ENCODE measurements at regions not wholly inside any gene's neighbourhood (a gene's known extent, or its start where the extent isn't known, plus 50 kb on each side); places are given as distances from the start of the nearest gene placed in this dataset.

DNA sequence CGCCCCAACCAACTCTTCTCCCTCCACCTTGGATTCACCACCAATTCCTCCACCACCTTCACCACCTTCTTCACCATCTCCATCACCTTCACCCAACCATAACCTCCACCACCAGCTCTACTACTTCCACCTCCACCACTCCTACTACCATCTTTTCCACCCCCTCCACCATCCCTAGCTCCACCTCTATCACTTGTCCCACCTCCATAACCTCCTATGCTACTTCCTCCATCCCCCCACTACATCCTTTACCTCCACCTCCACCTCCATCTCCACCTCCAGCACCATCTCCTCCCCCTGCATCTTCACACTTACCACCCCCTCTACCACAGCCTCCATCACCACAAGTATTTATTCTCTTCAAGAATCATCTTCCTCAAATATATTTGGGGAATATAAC lies 254.9 kb upstream of the EGLN3 start:
- H3K36me3 ChIP-seq (ENCODE audit: insufficient read depth, insufficient read length, low read length): no peaks in the 10 kb centered on the region
- no peaks in the 10 kb centered on the region for H3K27me3 ChIP-seq (ENCODE audit: insufficient read depth, insufficient read length)
- H3K9ac ChIP-seq (ENCODE audit: insufficient read length, low read depth): no peak overlapping the region
- TF ChIP-seq YY1 (IDR thresholded peaks at IDR 0.05; ENCODE audit: insufficient read depth, insufficient read length) (no peak), SUZ12 (IDR thresholded peaks at IDR 0.05; ENCODE audit: extremely low read depth, insufficient read depth, insufficient read length) (no peak), ZNF274 (IDR thresholded peaks at IDR 0.05; ENCODE audit: low read depth, low read length) (no peak)
- H3K4me1 ChIP-seq (ENCODE audit: insufficient read depth, insufficient read length): no peaks in the 10 kb centered on the region
- DNase-seq (ENCODE audit: low read depth, low spot score): no peak
- H3K4me3 ChIP-seq (ENCODE audit: insufficient read length, low read depth): no peak overlapping the region
- H3K9me3 ChIP-seq (ENCODE audit: insufficient read depth, low read length): no peaks in the 10 kb centered on the region

DNA sequence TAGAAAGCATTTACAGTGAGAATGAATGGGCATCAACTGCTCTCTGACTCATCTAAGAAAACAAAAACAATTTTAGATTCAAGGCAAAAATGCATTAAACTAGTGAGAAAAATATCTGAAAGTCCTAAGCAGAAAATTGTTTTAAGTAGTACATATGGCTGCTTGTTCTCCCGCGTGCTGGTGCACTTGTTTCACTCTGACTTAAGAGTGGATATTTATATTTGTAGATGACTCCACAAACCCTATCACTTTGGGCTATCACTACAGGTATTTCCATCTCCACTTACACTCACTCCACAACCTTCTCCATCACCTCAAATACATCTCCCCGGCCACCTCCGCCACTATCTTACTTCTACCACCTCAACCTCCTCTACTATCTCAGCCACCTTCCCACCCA lies 253.9 kb upstream of the EGLN3 start:
- no peaks in the 10 kb centered on the region for H3K36me3 ChIP-seq (ENCODE audit: insufficient read depth, insufficient read length, low read length)

DNA sequence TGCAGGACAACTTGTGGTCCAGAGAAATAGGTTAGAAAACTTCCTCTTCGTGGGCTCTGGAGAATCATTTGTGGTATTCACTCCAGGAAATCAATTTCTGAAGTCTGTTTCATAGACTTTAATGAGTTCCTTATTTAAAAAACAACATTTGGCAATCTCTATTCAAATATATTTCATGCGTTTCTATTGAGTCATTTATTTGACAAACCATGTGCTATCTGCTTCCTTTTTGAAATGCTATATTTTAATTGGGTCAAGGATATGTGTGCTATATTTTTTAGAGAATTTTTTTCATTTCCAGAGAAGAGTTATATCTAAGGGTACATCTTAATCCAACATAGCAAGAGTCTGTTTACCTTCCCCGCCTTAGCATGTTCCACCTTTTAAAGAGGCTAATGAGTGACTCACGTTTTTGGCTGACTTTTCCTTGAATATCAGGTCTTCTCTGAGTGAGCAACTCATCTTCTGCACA lies 252.4 kb upstream of the EGLN3 start:
- TF ChIP-seq YY1 (IDR thresholded peaks at IDR 0.05; ENCODE audit: insufficient read depth, insufficient read length) (no peak), SUZ12 (IDR thresholded peaks at IDR 0.05; ENCODE audit: extremely low read depth, insufficient read depth, insufficient read length) (no peak), ZNF274 (IDR thresholded peaks at IDR 0.05; ENCODE audit: low read depth, low read length) (no peak)
- Histone ChIP-seq H3K4me3 (ENCODE audit: insufficient read length, low read depth) (no peak overlapping the region), H3K27me3 (ENCODE audit: insufficient read depth, insufficient read length) (no peaks in the 10 kb centered on the region), H3K4me1 (ENCODE audit: insufficient read depth, insufficient read length) (no peaks in the 10 kb centered on the region), H3K36me3 (ENCODE audit: insufficient read depth, insufficient read length, low read length) (no peaks in the 10 kb centered on the region), H3K9ac (ENCODE audit: insufficient read length, low read depth) (no peak overlapping the region), H3K9me3 (ENCODE audit: insufficient read depth, low read length) (no peaks in the 10 kb centered on the region)
- no peak for DNase-seq (ENCODE audit: low read depth, low spot score)

More for the DNA sequence above, 253.9 kb upstream of the EGLN3 start:
- Histone ChIP-seq H3K9me3 (ENCODE audit: insufficient read depth, low read length) (no peaks in the 10 kb centered on the region), H3K4me3 (ENCODE audit: insufficient read length, low read depth) (no peak overlapping the region), H3K9ac (ENCODE audit: insufficient read length, low read depth) (no peak overlapping the region), H3K27me3 (ENCODE audit: insufficient read depth, insufficient read length) (no peaks in the 10 kb centered on the region), H3K4me1 (ENCODE audit: insufficient read depth, insufficient read length) (no peaks in the 10 kb centered on the region)
- DNase-seq (ENCODE audit: low read depth, low spot score): no peak
- TF ChIP-seq ZNF274 (IDR thresholded peaks at IDR 0.05; ENCODE audit: low read depth, low read length) (no peak), SUZ12 (IDR thresholded peaks at IDR 0.05; ENCODE audit: extremely low read depth, insufficient read depth, insufficient read length) (no peak), YY1 (IDR thresholded peaks at IDR 0.05; ENCODE audit: insufficient read depth, insufficient read length) (no peak)

DNA sequence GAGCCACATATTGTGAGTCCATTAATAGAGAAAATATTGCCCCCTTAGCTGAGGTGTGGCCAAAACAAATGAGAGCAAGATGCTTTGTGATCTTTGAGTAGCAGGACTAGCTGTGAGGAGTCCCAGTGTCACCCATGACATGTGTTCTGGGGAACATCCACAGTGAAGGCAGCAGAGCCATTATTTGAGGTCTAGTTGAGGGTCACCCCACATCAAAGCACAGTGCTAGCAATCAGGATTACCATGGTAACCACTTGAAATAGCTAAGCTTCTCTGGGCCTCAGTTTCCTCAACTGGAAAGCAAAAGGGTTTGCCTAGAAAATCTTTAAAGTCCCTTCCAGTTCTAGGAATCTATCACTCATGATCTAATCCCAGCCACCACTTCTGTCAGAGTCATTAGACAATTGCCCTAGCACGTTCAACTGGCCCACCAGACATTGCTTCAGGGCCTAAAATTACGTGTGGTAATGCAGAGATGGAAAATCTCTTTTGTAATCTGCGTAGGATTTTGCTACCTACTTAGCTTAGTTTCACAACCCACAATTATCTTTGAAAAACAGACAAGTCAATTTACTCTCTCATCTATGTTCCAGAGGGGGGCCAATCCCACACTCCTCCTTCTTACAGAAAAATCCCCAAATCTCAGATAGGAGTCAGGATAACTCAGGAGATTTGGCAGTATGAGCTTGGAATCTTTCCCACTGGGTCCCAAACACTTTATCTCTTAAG lies 251.2 kb upstream of the EGLN3 start:
- Histone ChIP-seq H3K4me1 (ENCODE audit: insufficient read depth, insufficient read length) (no peaks in the 10 kb centered on the region), H3K27me3 (ENCODE audit: insufficient read depth, insufficient read length) (no peaks in the 10 kb centered on the region), H3K4me3 (ENCODE audit: insufficient read length, low read depth) (no peak overlapping the region), H3K36me3 (ENCODE audit: insufficient read depth, insufficient read length, low read length) (no peaks in the 10 kb centered on the region), H3K9ac (ENCODE audit: insufficient read length, low read depth) (no peak overlapping the region), H3K9me3 (ENCODE audit: insufficient read depth, low read length) (no peaks in the 10 kb centered on the region)
- DNase-seq (ENCODE audit: low read depth, low spot score): no peak
- TF ChIP-seq SUZ12 (IDR thresholded peaks at IDR 0.05; ENCODE audit: extremely low read depth, insufficient read depth, insufficient read length) (no peak), ZNF274 (IDR thresholded peaks at IDR 0.05; ENCODE audit: low read depth, low read length) (no peak), YY1 (IDR thresholded peaks at IDR 0.05; ENCODE audit: insufficient read depth, insufficient read length) (no peak)

DNA sequence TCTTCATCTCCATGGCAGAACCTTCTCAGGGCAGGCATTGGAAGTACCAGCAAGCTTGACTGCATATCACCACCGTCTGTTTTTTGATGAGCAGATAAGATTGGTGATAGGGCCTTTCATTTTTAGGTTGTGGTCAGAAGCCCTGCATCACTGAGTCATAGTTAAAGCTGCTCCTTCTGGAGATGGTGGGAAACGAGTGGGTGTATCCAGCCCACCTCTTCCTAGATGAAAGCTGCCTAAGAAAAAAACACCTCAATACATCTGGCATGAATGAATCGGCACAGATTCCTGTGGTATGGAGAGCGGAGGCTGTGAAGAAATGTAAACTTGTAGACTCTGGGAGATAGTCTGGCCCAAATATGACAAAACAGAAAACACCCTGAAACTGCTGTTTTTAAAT lies 248.7 kb upstream of the EGLN3 start:
- Histone ChIP-seq H3K27me3 (ENCODE audit: insufficient read depth, insufficient read length) (no peaks in the 10 kb centered on the region), H3K9ac (ENCODE audit: insufficient read length, low read depth) (no peak overlapping the region), H3K4me3 (ENCODE audit: insufficient read length, low read depth) (no peak overlapping the region), H3K9me3 (ENCODE audit: insufficient read depth, low read length) (no peaks in the 10 kb centered on the region), H3K4me1 (ENCODE audit: insufficient read depth, insufficient read length) (no peaks in the 10 kb centered on the region), H3K36me3 (ENCODE audit: insufficient read depth, insufficient read length, low read length) (no peaks in the 10 kb centered on the region)
- TF ChIP-seq ZNF274 (IDR thresholded peaks at IDR 0.05; ENCODE audit: low read depth, low read length): no peak
- no peak for TF ChIP-seq SUZ12 (IDR thresholded peaks at IDR 0.05; ENCODE audit: extremely low read depth, insufficient read depth, insufficient read length)
- TF ChIP-seq YY1 (IDR thresholded peaks at IDR 0.05; ENCODE audit: insufficient read depth, insufficient read length): no peak
- DNase-seq (ENCODE audit: low read depth, low spot score): no peak

DNA sequence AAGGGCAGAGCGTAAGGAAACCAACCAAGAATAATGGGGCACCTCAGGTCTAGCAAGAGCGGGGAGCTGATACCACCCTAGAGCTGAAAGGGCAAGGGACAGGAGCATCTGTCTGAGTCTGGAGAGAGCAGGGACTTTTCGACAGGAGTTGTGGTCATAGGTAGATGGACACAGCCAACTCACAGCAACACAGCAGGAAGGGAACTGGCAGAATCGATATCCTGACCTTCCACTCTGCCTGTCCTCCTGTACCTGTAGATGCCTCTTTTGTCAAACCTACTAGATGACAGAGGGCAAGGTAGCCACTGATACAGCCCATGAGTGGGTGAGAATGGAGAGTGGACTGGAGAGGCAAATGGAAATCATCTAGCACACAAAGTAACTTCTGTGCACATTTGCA lies 247.2 kb upstream of the EGLN3 start:
- Histone ChIP-seq H3K9ac (ENCODE audit: insufficient read length, low read depth) (no peak overlapping the region), H3K9me3 (ENCODE audit: insufficient read depth, low read length) (no peaks in the 10 kb centered on the region), H3K4me1 (ENCODE audit: insufficient read depth, insufficient read length) (no peaks in the 10 kb centered on the region), H3K36me3 (ENCODE audit: insufficient read depth, insufficient read length, low read length) (no peaks in the 10 kb centered on the region), H3K27me3 (ENCODE audit: insufficient read depth, insufficient read length) (no peaks in the 10 kb centered on the region), H3K4me3 (ENCODE audit: insufficient read length, low read depth) (no peak overlapping the region)
- DNase-seq (ENCODE audit: low read depth, low spot score): no peak
- no peak for TF ChIP-seq ZNF274 (IDR thresholded peaks at IDR 0.05; ENCODE audit: low read depth, low read length)
- no peak for TF ChIP-seq SUZ12 (IDR thresholded peaks at IDR 0.05; ENCODE audit: extremely low read depth, insufficient read depth, insufficient read length)
- no peak for TF ChIP-seq YY1 (IDR thresholded peaks at IDR 0.05; ENCODE audit: insufficient read depth, insufficient read length)

DNA sequence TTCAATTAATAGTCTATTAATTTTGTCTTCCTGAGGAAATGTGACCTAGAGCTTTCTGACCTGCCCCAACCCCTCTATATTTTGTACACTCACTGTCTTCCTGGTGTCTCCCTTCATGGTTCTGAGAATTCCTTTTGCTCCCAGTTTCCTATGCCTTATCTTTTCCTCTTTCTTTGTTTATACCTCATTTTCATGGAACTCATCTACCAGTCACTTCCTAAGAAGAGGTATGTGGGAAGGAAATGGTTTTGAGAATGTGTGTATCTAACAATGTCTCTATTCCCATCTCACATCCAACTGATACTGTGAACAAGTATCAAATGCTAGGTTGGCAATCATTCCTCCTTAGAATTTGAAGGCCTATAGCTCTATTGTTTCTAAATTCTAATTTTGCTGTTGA lies 245.1 kb upstream of the EGLN3 start:
- H3K9me3 ChIP-seq (ENCODE audit: insufficient read depth, low read length): no peaks in the 10 kb centered on the region
- H3K9ac ChIP-seq (ENCODE audit: insufficient read length, low read depth): no peak overlapping the region
- DNase-seq (ENCODE audit: low read depth, low spot score): no peak
- H3K36me3 ChIP-seq (ENCODE audit: insufficient read depth, insufficient read length, low read length): no peaks in the 10 kb centered on the region
- no peaks in the 10 kb centered on the region for H3K27me3 ChIP-seq (ENCODE audit: insufficient read depth, insufficient read length)
- H3K4me3 ChIP-seq (ENCODE audit: insufficient read length, low read depth): no peak overlapping the region
- no peak for TF ChIP-seq ZNF274 (IDR thresholded peaks at IDR 0.05; ENCODE audit: low read depth, low read length)
- no peak for TF ChIP-seq SUZ12 (IDR thresholded peaks at IDR 0.05; ENCODE audit: extremely low read depth, insufficient read depth, insufficient read length)
- no peak for TF ChIP-seq YY1 (IDR thresholded peaks at IDR 0.05; ENCODE audit: insufficient read depth, insufficient read length)
- no peaks in the 10 kb centered on the region for H3K4me1 ChIP-seq (ENCODE audit: insufficient read depth, insufficient read length)

All from NT2/D1 (cell line).